Esophagus (tissue), 2 donors: ENCODE measurements at regions not wholly inside any gene's neighbourhood (a gene's known extent, or its start where the extent isn't known, plus 50 kb on each side); places are given as distances from the start of the nearest gene placed in this dataset.

Experiments
- H3K27ac ChIP-seq, 2 donors: one replicate each; pipeline ENCODE4 v1.5.1; 2013; ENCODE audit warnings: low read depth in 2 of 2, mild to moderate bottlenecking in 2 of 2, inconsistent platforms in 1 of 2, low read length in 1 of 2, moderate library complexity in 1 of 2
- H3K27me3 ChIP-seq, 2 donors: one replicate each; pipeline ENCODE4 v1.6.1; 2013; ENCODE audit warnings: low read length in 2 of 2, control low read depth in 1 of 2, mild to moderate bottlenecking in 1 of 2; ENCODE audit not compliant: insufficient read depth in 2 of 2, control insufficient read depth in 1 of 2
- H3K36me3 ChIP-seq, 2 donors: one replicate each; pipeline ENCODE4 v1.6.1; 2013; ENCODE audit warnings: low read length in 1 of 2; ENCODE audit not compliant: control insufficient read depth in 2 of 2, insufficient read depth in 2 of 2
- H3K4me1 ChIP-seq, 2 donors: one replicate each; pipeline ENCODE4 v1.6.1; 2013; ENCODE audit warnings: low read length in 1 of 2; ENCODE audit not compliant: control insufficient read depth in 2 of 2, insufficient read depth in 2 of 2
- H3K4me3 ChIP-seq, 2 donors: one replicate each; pipeline ENCODE4 v1.5.1; 2013; ENCODE audit warnings: low read length in 2 of 2, mild to moderate bottlenecking in 2 of 2, low read depth in 1 of 2, moderate library complexity in 1 of 2
- H3K9me3 ChIP-seq, 2 donors: one replicate each; pipeline ENCODE4 v1.6.1; 2013; ENCODE audit warnings: mild to moderate bottlenecking in 2 of 2, low read depth in 1 of 2, low read length in 1 of 2, moderate library complexity in 1 of 2; ENCODE audit not compliant: control insufficient read depth in 2 of 2, insufficient read depth in 1 of 2
- WGBS, 2 donors: extraction: QIAGEN DNeasy Blood & Tissue Kit; methylation state at CpG; one replicate each; pipeline ENCODE4 v1.1.7; 2013; 5-methylcytosine and 5-hydroxymethylcytosine counted together
- donor health status: healthy with polysubstance abuse.
- donor health status: Bipolar disorder and iron deficiency.

- H3K4me1 ChIP-seq = no peaks in the 10 kb centered on the region
- 89 to 95% methylated on average over 1 of the region's 1 CpG for WGBS, 2 donors
- H3K27ac ChIP-seq = no peak overlapping the region
- H3K4me3 ChIP-seq = no peak overlapping the region
- H3K9me3 ChIP-seq = no peaks in the 10 kb centered on the region
- H3K27me3 ChIP-seq = no peaks in the 10 kb centered on the region
- no peaks in the 10 kb centered on the region for H3K36me3 ChIP-seq
These were observed 706.5 kb upstream of the UBE2E2 start for GRCh38 chr3:22496641-22497040.

- WGBS, 2 donors = 38 to 63% methylated on average over 1 of the region's 1 CpG
- Histone ChIP-seq H3K4me1 (no peaks in the 10 kb centered on the region), H3K36me3 (no peaks in the 10 kb centered on the region), H3K4me3 (no peak overlapping the region), H3K27me3 (no peaks in the 10 kb centered on the region), H3K27ac (no peak overlapping the region), H3K9me3 (peaks cover 0 to 5% of the 10 kb centered on the region in 2 donors)
These were observed 696.3 kb upstream of the UBE2E2 start for GRCh38 chr3:22506871-22507270.

GRCh38 chr3:22507709-22508108 is 695.4 kb upstream of the UBE2E2 start:
- Histone ChIP-seq H3K4me1 (no peaks in the 10 kb centered on the region), H3K36me3 (no peaks in the 10 kb centered on the region), H3K4me3 (no peak overlapping the region), H3K27ac (no peak overlapping the region), H3K27me3 (no peaks in the 10 kb centered on the region), H3K9me3 (peaks cover 0 to 5% of the 10 kb centered on the region in 2 donors)

- WGBS, 2 donors = 89 to 90% methylated on average over 3 of the region's 3 CpGs
- no peaks in the 10 kb centered on the region for H3K36me3 ChIP-seq
- H3K4me3 ChIP-seq = no peak overlapping the region
- no peaks in the 10 kb centered on the region for H3K4me1 ChIP-seq
- no peaks in the 10 kb centered on the region for H3K9me3 ChIP-seq
- no peaks in the 10 kb centered on the region for H3K27me3 ChIP-seq
- no peak overlapping the region for H3K27ac ChIP-seq
These were observed 679.2 kb upstream of the UBE2E2 start for GRCh38 chr3:22523925-22524324.

- H3K27me3 ChIP-seq = no peaks in the 10 kb centered on the region
- H3K36me3 ChIP-seq = no peaks in the 10 kb centered on the region
- no peak overlapping the region for H3K27ac ChIP-seq
- H3K4me3 ChIP-seq = no peak overlapping the region
- H3K9me3 ChIP-seq = no peaks in the 10 kb centered on the region
- no peaks in the 10 kb centered on the region for H3K4me1 ChIP-seq
- WGBS, 2 donors = 22 to 33% methylated on average over 1 of the region's 1 CpG
These were observed 676.8 kb upstream of the UBE2E2 start for GRCh38 chr3:22526266-22526837.

GRCh38 chr3:22536541-22536940 is 666.6 kb upstream of the UBE2E2 start:
- WGBS, 2 donors = 75 to 82% methylated on average over 1 of the region's 1 CpG
- H3K36me3 ChIP-seq = no peaks in the 10 kb centered on the region
- no peak overlapping the region for H3K27ac ChIP-seq
- no peak overlapping the region for H3K4me3 ChIP-seq
- no peaks in the 10 kb centered on the region for H3K4me1 ChIP-seq
- no peaks in the 10 kb centered on the region for H3K9me3 ChIP-seq
- no peaks in the 10 kb centered on the region for H3K27me3 ChIP-seq

GRCh38 chr3:22537560-22537959 is 665.6 kb upstream of the UBE2E2 start:
- no peaks in the 10 kb centered on the region for H3K4me1 ChIP-seq
- H3K4me3 ChIP-seq = no peak overlapping the region
- no peaks in the 10 kb centered on the region for H3K9me3 ChIP-seq
- H3K27ac ChIP-seq = no peak overlapping the region
- WGBS, 2 donors = 46 to 61% methylated on average over 1 of the region's 1 CpG
- no peaks in the 10 kb centered on the region for H3K27me3 ChIP-seq
- H3K36me3 ChIP-seq = no peaks in the 10 kb centered on the region

GRCh38 chr3:22542311-22542710 is 660.8 kb upstream of the UBE2E2 start:
- Histone ChIP-seq H3K4me1 (no peaks in the 10 kb centered on the region), H3K27ac (no peak overlapping the region), H3K36me3 (no peaks in the 10 kb centered on the region), H3K4me3 (no peak overlapping the region), H3K27me3 (no peaks in the 10 kb centered on the region), H3K9me3 (peaks cover 0 to 2% of the 10 kb centered on the region in 2 donors)
- 78 to 80% methylated on average over 2 of the region's 2 CpGs for WGBS, 2 donors

- Histone ChIP-seq H3K27ac (no peak overlapping the region), H3K36me3 (no peaks in the 10 kb centered on the region), H3K27me3 (peaks cover 0 to 2% of the 10 kb centered on the region in 2 donors), H3K4me1 (no peaks in the 10 kb centered on the region), H3K4me3 (no peak overlapping the region), H3K9me3 (no peaks in the 10 kb centered on the region)
- WGBS, 2 donors = 73 to 75% methylated on average over 5 of the region's 5 CpGs
These were observed 647.2 kb upstream of the UBE2E2 start for GRCh38 chr3:22555753-22556435.

GRCh38 chr3:22565393-22565792 is 637.7 kb upstream of the UBE2E2 start:
- Histone ChIP-seq H3K4me1 (no peaks in the 10 kb centered on the region), H3K27ac (no peak overlapping the region), H3K9me3 (no peaks in the 10 kb centered on the region), H3K27me3 (no peaks in the 10 kb centered on the region), H3K4me3 (no peak overlapping the region), H3K36me3 (no peaks in the 10 kb centered on the region)
